ENCODE measurements at regions not wholly inside any gene's neighbourhood (a gene's known extent, or its start where the extent isn't known, plus 50 kb on each side); places are given as distances from the start of the nearest gene placed in this dataset.

GRCh38 chr10:9294865-9295264 lies 1240.4 kb downstream of the GATA3 start:
- TF ChIP-seq CTCF (optimal IDR thresholded peaks at IDR 0.05 in 1 of 3, IDR thresholded peaks at IDR 0.05 in 1 of 3, conservative IDR thresholded peaks at IDR 0.05 in 1 of 3; ENCODE audit: extremely low read depth in 1 of 3, insufficient read depth in 2 of 3, low read length in 3 of 3), result no peak
- no peak for TF ChIP-seq EZH2 (IDR thresholded peaks at IDR 0.05; ENCODE audit: low read length)
